ENCODE measurements at regions not wholly inside any gene's neighbourhood (a gene's known extent, or its start where the extent isn't known, plus 50 kb on each side); places are given as distances from the start of the nearest gene placed in this dataset.

- no peak overlapping the region for H3K4me3 ChIP-seq (ENCODE audit: low read depth in 1 of 2, low read length in 2 of 2)
- no peaks in the 10 kb centered on the region for H3K9me3 ChIP-seq (ENCODE audit: control insufficient read depth in 1 of 2, low read length in 2 of 2)
- no peaks in the 10 kb centered on the region for H3K27me3 ChIP-seq (ENCODE audit: control insufficient read depth in 1 of 2, insufficient read depth in 2 of 2, low read length in 2 of 2)
- H3K4me1 ChIP-seq (ENCODE audit: control insufficient read depth in 1 of 2, insufficient read depth in 2 of 2, low read length in 2 of 2) = no peaks in the 10 kb centered on the region
- H3K27ac ChIP-seq (ENCODE audit: low read depth, low read length) = no peak overlapping the region
- H3K9ac ChIP-seq (ENCODE audit: low read depth in 1 of 2, low read length in 2 of 2) = no peak overlapping the region
- no peaks in the 10 kb centered on the region for H3K36me3 ChIP-seq (ENCODE audit: control insufficient read depth in 1 of 2, insufficient read depth in 2 of 2, low read length in 2 of 2)
Measured at GRCh38 chr1:55916907-55917306, 662.5 kb downstream of the PLPP3 start.

- Histone ChIP-seq H3K36me3 (ENCODE audit: control insufficient read depth in 1 of 2, insufficient read depth in 2 of 2, low read length in 2 of 2) (no peaks in the 10 kb centered on the region), H3K4me3 (ENCODE audit: low read depth in 1 of 2, low read length in 2 of 2) (no peak overlapping the region), H3K4me1 (ENCODE audit: control insufficient read depth in 1 of 2, insufficient read depth in 2 of 2, low read length in 2 of 2) (no peaks in the 10 kb centered on the region), H3K9me3 (ENCODE audit: control insufficient read depth in 1 of 2, low read length in 2 of 2) (no peaks in the 10 kb centered on the region), H3K27me3 (ENCODE audit: control insufficient read depth in 1 of 2, insufficient read depth in 2 of 2, low read length in 2 of 2) (no peaks in the 10 kb centered on the region), H3K27ac (ENCODE audit: low read depth, low read length) (no peak overlapping the region), H3K9ac (ENCODE audit: low read depth in 1 of 2, low read length in 2 of 2) (no peak overlapping the region)
Measured at GRCh38 chr1:55916481-55916880, 662.9 kb downstream of the PLPP3 start.

- Histone ChIP-seq H3K9me3 (ENCODE audit: control insufficient read depth in 1 of 2, low read length in 2 of 2) (no peaks in the 10 kb centered on the region), H3K27me3 (ENCODE audit: control insufficient read depth in 1 of 2, insufficient read depth in 2 of 2, low read length in 2 of 2) (no peaks in the 10 kb centered on the region), H3K36me3 (ENCODE audit: control insufficient read depth in 1 of 2, insufficient read depth in 2 of 2, low read length in 2 of 2) (no peaks in the 10 kb centered on the region), H3K9ac (ENCODE audit: low read depth in 1 of 2, low read length in 2 of 2) (no peak overlapping the region), H3K4me3 (ENCODE audit: low read depth in 1 of 2, low read length in 2 of 2) (no peak overlapping the region), H3K27ac (ENCODE audit: low read depth, low read length) (no peak overlapping the region), H3K4me1 (ENCODE audit: control insufficient read depth in 1 of 2, insufficient read depth in 2 of 2, low read length in 2 of 2) (no peaks in the 10 kb centered on the region)
Measured at GRCh38 chr1:55913565-55913964, 665.8 kb downstream of the PLPP3 start.

- H3K27me3 ChIP-seq (ENCODE audit: control insufficient read depth in 1 of 2, insufficient read depth in 2 of 2, low read length in 2 of 2) = no peaks in the 10 kb centered on the region
- H3K9me3 ChIP-seq (ENCODE audit: control insufficient read depth in 1 of 2, low read length in 2 of 2) = no peaks in the 10 kb centered on the region
- no peaks in the 10 kb centered on the region for H3K36me3 ChIP-seq (ENCODE audit: control insufficient read depth in 1 of 2, insufficient read depth in 2 of 2, low read length in 2 of 2)
- H3K27ac ChIP-seq (ENCODE audit: low read depth, low read length) = no peak overlapping the region
- no peaks in the 10 kb centered on the region for H3K4me1 ChIP-seq (ENCODE audit: control insufficient read depth in 1 of 2, insufficient read depth in 2 of 2, low read length in 2 of 2)
- no peak overlapping the region for H3K4me3 ChIP-seq (ENCODE audit: low read depth in 1 of 2, low read length in 2 of 2)
- no peak overlapping the region for H3K9ac ChIP-seq (ENCODE audit: low read depth in 1 of 2, low read length in 2 of 2)
Measured at GRCh38 chr1:55912438-55912837, 666.9 kb downstream of the PLPP3 start.

- no peaks in the 10 kb centered on the region for H3K36me3 ChIP-seq (ENCODE audit: control insufficient read depth in 1 of 2, insufficient read depth in 2 of 2, low read length in 2 of 2)
- H3K4me3 ChIP-seq (ENCODE audit: low read depth in 1 of 2, low read length in 2 of 2) = no peak overlapping the region
- no peak overlapping the region for H3K9ac ChIP-seq (ENCODE audit: low read depth in 1 of 2, low read length in 2 of 2)
- H3K9me3 ChIP-seq (ENCODE audit: control insufficient read depth in 1 of 2, low read length in 2 of 2) = no peaks in the 10 kb centered on the region
- no peaks in the 10 kb centered on the region for H3K27me3 ChIP-seq (ENCODE audit: control insufficient read depth in 1 of 2, insufficient read depth in 2 of 2, low read length in 2 of 2)
- no peak overlapping the region for H3K27ac ChIP-seq (ENCODE audit: low read depth, low read length)
- H3K4me1 ChIP-seq (ENCODE audit: control insufficient read depth in 1 of 2, insufficient read depth in 2 of 2, low read length in 2 of 2) = no peaks in the 10 kb centered on the region
Measured at GRCh38 chr1:55904541-55904940, 674.8 kb downstream of the PLPP3 start.

- Histone ChIP-seq H3K9me3 (ENCODE audit: control insufficient read depth in 1 of 2, low read length in 2 of 2) (peaks cover 0 to 3% of the 10 kb centered on the region in 2 donors), H3K9ac (ENCODE audit: low read depth in 1 of 2, low read length in 2 of 2) (no peak overlapping the region), H3K27me3 (ENCODE audit: control insufficient read depth in 1 of 2, insufficient read depth in 2 of 2, low read length in 2 of 2) (no peaks in the 10 kb centered on the region), H3K36me3 (ENCODE audit: control insufficient read depth in 1 of 2, insufficient read depth in 2 of 2, low read length in 2 of 2) (no peaks in the 10 kb centered on the region), H3K27ac (ENCODE audit: low read depth, low read length) (no peak overlapping the region), H3K4me1 (ENCODE audit: control insufficient read depth in 1 of 2, insufficient read depth in 2 of 2, low read length in 2 of 2) (no peaks in the 10 kb centered on the region), H3K4me3 (ENCODE audit: low read depth in 1 of 2, low read length in 2 of 2) (no peak overlapping the region)
Measured at GRCh38 chr1:55898181-55898580, 681.2 kb downstream of the PLPP3 start.

- peaks cover 0 to 8% of the 10 kb centered on the region in 2 donors for H3K9me3 ChIP-seq (ENCODE audit: control insufficient read depth in 1 of 2, low read length in 2 of 2)
- no peaks in the 10 kb centered on the region for H3K27me3 ChIP-seq (ENCODE audit: control insufficient read depth in 1 of 2, insufficient read depth in 2 of 2, low read length in 2 of 2)
- H3K4me1 ChIP-seq (ENCODE audit: control insufficient read depth in 1 of 2, insufficient read depth in 2 of 2, low read length in 2 of 2) = no peaks in the 10 kb centered on the region
- no peak overlapping the region for H3K4me3 ChIP-seq (ENCODE audit: low read depth in 1 of 2, low read length in 2 of 2)
- H3K36me3 ChIP-seq (ENCODE audit: control insufficient read depth in 1 of 2, insufficient read depth in 2 of 2, low read length in 2 of 2) = no peaks in the 10 kb centered on the region
- no peak overlapping the region for H3K27ac ChIP-seq (ENCODE audit: low read depth, low read length)
- H3K9ac ChIP-seq (ENCODE audit: low read depth in 1 of 2, low read length in 2 of 2) = no peak overlapping the region
Measured at GRCh38 chr1:55896210-55896609, 681.0 kb upstream of the USP24 start.

GRCh38 chr1:55894521-55894920, 679.4 kb upstream of the USP24 start:
- Histone ChIP-seq H3K27ac (ENCODE audit: low read depth, low read length) (no peak overlapping the region), H3K4me1 (ENCODE audit: control insufficient read depth in 1 of 2, insufficient read depth in 2 of 2, low read length in 2 of 2) (no peaks in the 10 kb centered on the region), H3K36me3 (ENCODE audit: control insufficient read depth in 1 of 2, insufficient read depth in 2 of 2, low read length in 2 of 2) (no peaks in the 10 kb centered on the region), H3K9ac (ENCODE audit: low read depth in 1 of 2, low read length in 2 of 2) (no peak overlapping the region), H3K27me3 (ENCODE audit: control insufficient read depth in 1 of 2, insufficient read depth in 2 of 2, low read length in 2 of 2) (no peaks in the 10 kb centered on the region), H3K4me3 (ENCODE audit: low read depth in 1 of 2, low read length in 2 of 2) (no peak overlapping the region), H3K9me3 (ENCODE audit: control insufficient read depth in 1 of 2, low read length in 2 of 2) (peaks cover 0 to 8% of the 10 kb centered on the region in 2 donors)

GRCh38 chr1:55893155-55893554, 678.0 kb upstream of the USP24 start:
- Histone ChIP-seq H3K4me1 (ENCODE audit: control insufficient read depth in 1 of 2, insufficient read depth in 2 of 2, low read length in 2 of 2) (no peaks in the 10 kb centered on the region), H3K9ac (ENCODE audit: low read depth in 1 of 2, low read length in 2 of 2) (no peak overlapping the region), H3K27me3 (ENCODE audit: control insufficient read depth in 1 of 2, insufficient read depth in 2 of 2, low read length in 2 of 2) (no peaks in the 10 kb centered on the region), H3K27ac (ENCODE audit: low read depth, low read length) (no peak overlapping the region), H3K4me3 (ENCODE audit: low read depth in 1 of 2, low read length in 2 of 2) (no peak overlapping the region), H3K36me3 (ENCODE audit: control insufficient read depth in 1 of 2, insufficient read depth in 2 of 2, low read length in 2 of 2) (no peaks in the 10 kb centered on the region), H3K9me3 (ENCODE audit: control insufficient read depth in 1 of 2, low read length in 2 of 2) (peaks cover 0 to 8% of the 10 kb centered on the region in 2 donors)

GRCh38 chr1:55888685-55889317, 673.6 kb upstream of the USP24 start:
- H3K36me3 ChIP-seq (ENCODE audit: control insufficient read depth in 1 of 2, insufficient read depth in 2 of 2, low read length in 2 of 2) = no peaks in the 10 kb centered on the region
- H3K27ac ChIP-seq (ENCODE audit: low read depth, low read length) = no peak overlapping the region
- no peaks in the 10 kb centered on the region for H3K27me3 ChIP-seq (ENCODE audit: control insufficient read depth in 1 of 2, insufficient read depth in 2 of 2, low read length in 2 of 2)
- H3K9ac ChIP-seq (ENCODE audit: low read depth in 1 of 2, low read length in 2 of 2) = no peak overlapping the region
- no peak overlapping the region for H3K4me3 ChIP-seq (ENCODE audit: low read depth in 1 of 2, low read length in 2 of 2)
- no peaks in the 10 kb centered on the region for H3K4me1 ChIP-seq (ENCODE audit: control insufficient read depth in 1 of 2, insufficient read depth in 2 of 2, low read length in 2 of 2)
- H3K9me3 ChIP-seq (ENCODE audit: control insufficient read depth in 1 of 2, low read length in 2 of 2) = peaks cover 0 to 8% of the 10 kb centered on the region in 2 donors
